Thyroid gland (tissue), 4 donors: ENCODE measurements at regions not wholly inside any gene's neighbourhood (a gene's known extent, or its start where the extent isn't known, plus 50 kb on each side); places are given as distances from the start of the nearest gene placed in this dataset.

Source experiments
- DNase-seq, 2 donors: peaks; one replicate each; pipeline ENCODE4 v3.0.0-alpha.2; 2019
- H3K27ac ChIP-seq, 3 donors: fragments of 200-600 bp; sonication (generic); 1 replicate in 2 of 3; 2 replicates in 1 of 3; pipeline ENCODE4 v1.5.1; 2016 to 2019; ENCODE audit warnings: mild to moderate bottlenecking in 1 of 3, moderate library complexity in 1 of 3
- H3K27me3 ChIP-seq: fragments of 200-600 bp; sonication (generic); one replicate; pipeline ENCODE4 v1.5.1; 2019
- H3K36me3 ChIP-seq, 2 donors: fragments of 200-600 bp; sonication (generic); one replicate each; pipeline ENCODE4 v1.5.1; 2016 to 2019
- H3K4me1 ChIP-seq, 2 donors: fragments of 200-600 bp; sonication (generic); one replicate each; pipeline ENCODE4 v1.5.1; 2017 to 2019
- H3K4me3 ChIP-seq, 3 donors: fragments of 200-600 bp; sonication (generic); replicated peaks in 1 of 3; 1 replicate in 2 of 3; 2 replicates in 1 of 3; pipeline ENCODE4 v1.5.1; 2016; ENCODE audit warnings: mild to moderate bottlenecking in 1 of 3
- H3K9me3 ChIP-seq: fragments of 200-600 bp; sonication (generic); one replicate; pipeline ENCODE4 v1.5.1; 2017
- CTCF ChIP-seq, 6 experiments: fragments of 200-600 bp in 3 of 6; fragments of 450-650 bp in 3 of 6; sonication (generic) in 3 of 6; IDR thresholded peaks; one replicate each; pipeline ENCODE4 v1.5.1; 2016 to 2019; ENCODE audit warnings: antibody characterized with exemption in 6 of 6, mild to moderate bottlenecking in 2 of 6, inconsistent platforms in 1 of 6, moderate library complexity in 1 of 6
- POLR2A ChIP-seq, 2 donors: fragments of 450-650 bp; IDR thresholded peaks; one replicate each; pipeline ENCODE4 v1.6.1; 2017; ENCODE audit warnings: antibody characterized with exemption in 2 of 2, mild to moderate bottlenecking in 2 of 2, moderate library complexity in 1 of 2
- WGBS, 2 donors: methylation state at CpG; one replicate each; pipeline ENCODE4 v1.1.5; 2017; 5-methylcytosine and 5-hydroxymethylcytosine counted together
- intact Hi-C: fragments of 100-400 bp; cut with DNase I; formaldehyde crosslinking; loops from one replicate; pipeline ENCODE4 v1.15.1; 2023

- no peak for TF ChIP-seq CTCF (IDR thresholded peaks at IDR 0.05)
- TF ChIP-seq POLR2A (IDR thresholded peaks at IDR 0.05), result no peak
- H3K4me3 ChIP-seq, result no peak overlapping the region
- intact Hi-C loops, result no loop called here
- DNase-seq, result no peak
- H3K27me3 ChIP-seq, result no peaks in the 10 kb centered on the region
- peaks cover 20 to 35% of the 10 kb centered on the region in 2 donors for H3K4me1 ChIP-seq
- 77 to 90% methylated on average over 10 of the region's 10 CpGs for WGBS, 2 donors
- H3K27ac ChIP-seq, result no peak overlapping the region
- no peaks in the 10 kb centered on the region for H3K9me3 ChIP-seq
- H3K36me3 ChIP-seq, result no peaks in the 10 kb centered on the region
Observed at GRCh38 chr15:101124731-101125451, 127.0 kb downstream of the CHSY1 start.

- no peak for TF ChIP-seq POLR2A (IDR thresholded peaks at IDR 0.05)
- no peak for TF ChIP-seq CTCF (IDR thresholded peaks at IDR 0.05)
- Histone ChIP-seq H3K4me1 (peaks cover 14 to 34% of the 10 kb centered on the region in 2 donors), H3K27ac (no peak overlapping the region), H3K36me3 (no peaks in the 10 kb centered on the region), H3K4me3 (no peak overlapping the region), H3K27me3 (no peaks in the 10 kb centered on the region), H3K9me3 (no peaks in the 10 kb centered on the region)
- no peak for DNase-seq
- intact Hi-C loops, result no loop called here
- 98% methylated on average over 6 of the region's 6 CpGs for WGBS, 2 donors
Observed at GRCh38 chr15:101123222-101123910, 128.5 kb downstream of the CHSY1 start.

GRCh38 chr15:101122806-101123205 is 129.0 kb downstream of the CHSY1 start:
- Histone ChIP-seq H3K36me3 (no peaks in the 10 kb centered on the region), H3K4me1 (peaks cover 8 to 29% of the 10 kb centered on the region in 2 donors), H3K9me3 (no peaks in the 10 kb centered on the region), H3K27ac (no peak overlapping the region), H3K27me3 (no peaks in the 10 kb centered on the region), H3K4me3 (no peak overlapping the region)
- TF ChIP-seq CTCF (IDR thresholded peaks at IDR 0.05) (no peak), POLR2A (IDR thresholded peaks at IDR 0.05) (no peak)
- DNase-seq, result no peak
- intact Hi-C loops, result no loop called here
- WGBS, 2 donors, result 85 to 89% methylated on average over 7 of the region's 8 CpGs

GRCh38 chr15:101122266-101122665 is 129.6 kb downstream of the CHSY1 start:
- peaks cover 3 to 23% of the 10 kb centered on the region in 2 donors for H3K4me1 ChIP-seq
- no peaks in the 10 kb centered on the region for H3K9me3 ChIP-seq
- intact Hi-C loops, result no loop called here
- peak overlapping the region in 2 of 3 donors; percentile 59 to 75 for H3K27ac ChIP-seq
- no peaks in the 10 kb centered on the region for H3K36me3 ChIP-seq
- no peak for DNase-seq
- H3K4me3 ChIP-seq, result no peak overlapping the region
- WGBS, 2 donors, result 80 to 84% methylated on average over 11 of the region's 11 CpGs
- H3K27me3 ChIP-seq, result no peaks in the 10 kb centered on the region
- TF ChIP-seq POLR2A (IDR thresholded peaks at IDR 0.05) (no peak), CTCF (IDR thresholded peaks at IDR 0.05) (no peak)

GRCh38 chr15:101121511-101122090 is 130.2 kb downstream of the CHSY1 start:
- Histone ChIP-seq H3K9me3 (no peaks in the 10 kb centered on the region), H3K27ac (peak overlapping the region in 2 of 3 donors; percentile 59 to 75), H3K27me3 (no peaks in the 10 kb centered on the region), H3K4me1 (peaks cover 0 to 17% of the 10 kb centered on the region in 2 donors), H3K4me3 (peak overlapping the region in 1 of 3 donors; percentile 3), H3K36me3 (no peaks in the 10 kb centered on the region)
- 46 to 47% methylated on average over 11 to 26 of the region's 26 CpGs for WGBS, 2 donors
- DNase-seq, result peak; percentile 23 to 41
- intact Hi-C loops, result no loop called here
- TF ChIP-seq CTCF (IDR thresholded peaks at IDR 0.05) (peak in 2 of 6 experiments; percentile 19 to 24), POLR2A (IDR thresholded peaks at IDR 0.05) (no peak)
